NB4 (cell line): ENCODE measurements at regions not wholly inside any gene's neighbourhood (a gene's known extent, or its start where the extent isn't known, plus 50 kb on each side); places are given as distances from the start of the nearest gene placed in this dataset.

ENCODE experiments used
- CTCF ChIP-seq: IDR thresholded peaks from one replicate; pipeline ENCODE4 v1.5.1; 2012; ENCODE audit warnings: low read depth, low read length
- MAX ChIP-seq: IDR thresholded peaks from 2 replicates; pipeline ENCODE4 v1.6.1; 2011; ENCODE audit warnings: low read depth, low read length

- TF ChIP-seq CTCF (no peak), MAX (no peak)
Observed at GRCh38 chr2:116680256-116680936, 1134.1 kb upstream of the DDX18 start.
